ENCODE measurements at regions not wholly inside any gene's neighbourhood (a gene's known extent, or its start where the extent isn't known, plus 50 kb on each side); places are given as distances from the start of the nearest gene placed in this dataset.

DNA sequence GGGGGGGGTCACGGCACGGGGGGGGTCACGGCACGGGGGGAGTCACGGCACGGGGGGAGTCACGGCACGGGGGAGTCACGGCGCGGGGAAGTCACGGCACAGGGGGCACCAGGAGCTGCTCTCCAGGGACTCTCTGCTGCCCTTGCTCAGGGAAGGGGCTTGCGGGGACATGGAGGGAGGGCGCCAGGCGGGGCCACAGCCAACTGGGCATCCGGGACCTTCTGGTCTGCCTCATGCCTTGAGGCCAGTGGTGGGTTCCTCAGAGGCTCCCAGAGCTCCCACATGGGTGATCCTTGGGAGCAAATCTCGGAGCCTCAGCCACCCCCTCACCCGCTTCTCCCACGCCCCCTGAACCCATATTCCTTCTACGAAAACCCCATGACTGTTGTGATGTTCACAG is 55.8 kb upstream of the TMEM18 start (continued):
- TF ChIP-seq NRF1 (IDR thresholded peaks at IDR 0.05; ENCODE audit: low read depth, low read length) (no peak), PHF8 (conservative IDR thresholded peaks at IDR 0.05; ENCODE audit: low read depth, low read length) (no peak)
